Ovary (tissue), 7 donors: ENCODE measurements at regions not wholly inside any gene's neighbourhood (a gene's known extent, or its start where the extent isn't known, plus 50 kb on each side); places are given as distances from the start of the nearest gene placed in this dataset.

Experiments
- DNase-seq, 5 donors: peaks; one replicate each; pipeline ENCODE4 v3.0.0-alpha.2; 2019 to 2020
- H3K27ac ChIP-seq, 2 donors: fragments of 200-600 bp; one replicate each; pipeline versions ENCODE4 v1.5.1 to v1.8.0; 2019 to 2022
- H3K27me3 ChIP-seq: fragments of 200-600 bp; one replicate; pipeline ENCODE4 v1.8.0; 2022
- H3K36me3 ChIP-seq: fragments of 200-600 bp; sonication (generic); one replicate; pipeline ENCODE4 v1.5.1; 2019
- H3K4me1 ChIP-seq: one replicate; pipeline ENCODE4 v1.8.1; 2013; ENCODE audit warnings: mild to moderate bottlenecking, moderate library complexity; ENCODE audit not compliant: insufficient read depth
- H3K4me3 ChIP-seq: fragments of 200-600 bp; sonication (generic); one replicate; pipeline ENCODE4 v1.5.1; 2017
- H3K9me3 ChIP-seq, 2 donors: fragments of 200-600 bp in 1 of 2; sonication (generic) in 1 of 2; one replicate each; pipeline versions ENCODE4 v1.5.1 to v1.8.1; 2013 to 2019; ENCODE audit warnings: mild to moderate bottlenecking in 1 of 2, moderate library complexity in 1 of 2
- CTCF ChIP-seq, 3 donors: fragments of 450-650 bp in 2 of 3; fragments of 200-600 bp in 1 of 3; IDR thresholded peaks; one replicate each; pipeline versions ENCODE4 v1.5.1 to v1.8.0; 2016 to 2022; ENCODE audit warnings: antibody characterized with exemption in 3 of 3, mild to moderate bottlenecking in 1 of 3
- EP300 ChIP-seq: sonication (generic); formaldehyde crosslinking; IDR thresholded peaks from one replicate; pipeline ENCODE4 v1.6.1; 2017; ENCODE audit warnings: antibody characterized with exemption
- POLR2A ChIP-seq: fragments of 450-650 bp; IDR thresholded peaks from one replicate; pipeline ENCODE4 v1.6.1; 2017; ENCODE audit warnings: antibody characterized with exemption, mild to moderate bottlenecking, moderate library complexity
- WGBS, 3 donors: extraction: QIAGEN DNeasy Blood & Tissue Kit in 1 of 3; methylation state at CpG; one replicate each; pipeline versions ENCODE4 v1.1.5 to v1.1.7; 2013 to 2017; 5-methylcytosine and 5-hydroxymethylcytosine counted together
- intact Hi-C, 4 donors: fragments of 100-400 bp; cut with DNase I; formaldehyde crosslinking; loops; one replicate each; pipeline versions ENCODE4 v1.11.0 to v1.15.1; 2022 to 2023
- donor health status: DM: no; HTN: no; CAD: no; lungs with moderate emphysema.
- donor health status: DM: no; HTN: no; CAD: no.
- donor health status: Bipolar disorder and iron deficiency.
- donor health status: DM: no; HTN: no; CAD: no.
- donor health status: DM: yes; HTN: yes; CAD: no.

GRCh38 chr4:181757098-181757497 lies 486.1 kb upstream of the TENM3 start:
- intact Hi-C loops = no loop called here

GRCh38 chr4:181757910-181758660 lies 485.1 kb upstream of the TENM3 start:
- Histone ChIP-seq H3K27me3 (no peaks in the 10 kb centered on the region), H3K36me3 (no peaks in the 10 kb centered on the region), H3K4me1 (no peaks in the 10 kb centered on the region), H3K4me3 (no peak overlapping the region), H3K9me3 (no peaks in the 10 kb centered on the region), H3K27ac (no peak overlapping the region)
- intact Hi-C loops = no loop called here
- TF ChIP-seq CTCF (IDR thresholded peaks at IDR 0.05) (no peak), EP300 (no peak), POLR2A (no peak)
- 46 to 56% (median 50%) methylated on average over 8 of the region's 8 CpGs for WGBS, 3 donors
- no peak for DNase-seq

More at GRCh38 chr4:181757098-181757497, 486.1 kb upstream of the TENM3 start:
- H3K27me3 ChIP-seq = no peaks in the 10 kb centered on the region
- no peak overlapping the region for H3K4me3 ChIP-seq
- no peak for DNase-seq
- TF ChIP-seq POLR2A (no peak), CTCF (IDR thresholded peaks at IDR 0.05) (no peak), EP300 (no peak)
- H3K9me3 ChIP-seq = no peaks in the 10 kb centered on the region
- 66 to 73% (median 72%) methylated on average over 3 of the region's 3 CpGs for WGBS, 3 donors
- no peaks in the 10 kb centered on the region for H3K36me3 ChIP-seq
- H3K4me1 ChIP-seq = no peaks in the 10 kb centered on the region
- H3K27ac ChIP-seq = no peak overlapping the region

- DNase-seq = no peak
- no peak overlapping the region for H3K27ac ChIP-seq
- H3K36me3 ChIP-seq = no peaks in the 10 kb centered on the region
- H3K27me3 ChIP-seq = no peaks in the 10 kb centered on the region
- no peak overlapping the region for H3K4me3 ChIP-seq
- intact Hi-C loops = no loop called here
- H3K4me1 ChIP-seq = no peaks in the 10 kb centered on the region
- TF ChIP-seq EP300 (no peak), POLR2A (no peak), CTCF (IDR thresholded peaks at IDR 0.05) (no peak)
- no peaks in the 10 kb centered on the region for H3K9me3 ChIP-seq
These were observed 482.6 kb upstream of the TENM3 start for GRCh38 chr4:181760560-181760959.

GRCh38 chr4:181761156-181761555 lies 482.0 kb upstream of the TENM3 start:
- no peak overlapping the region for H3K27ac ChIP-seq
- no peaks in the 10 kb centered on the region for H3K27me3 ChIP-seq
- no peaks in the 10 kb centered on the region for H3K9me3 ChIP-seq
- H3K4me3 ChIP-seq = no peak overlapping the region
- intact Hi-C loops = no loop called here
- no peaks in the 10 kb centered on the region for H3K4me1 ChIP-seq
- H3K36me3 ChIP-seq = no peaks in the 10 kb centered on the region
- no peak for DNase-seq
- no peak for TF ChIP-seq EP300
- no peak for TF ChIP-seq POLR2A
- TF ChIP-seq CTCF (IDR thresholded peaks at IDR 0.05) = no peak
- WGBS, 3 donors = 61 to 69% (median 63%) methylated on average over 7 of the region's 7 CpGs
